ENCODE measurements at regions not wholly inside any gene's neighbourhood (a gene's known extent, or its start where the extent isn't known, plus 50 kb on each side); places are given as distances from the start of the nearest gene placed in this dataset.

- Histone ChIP-seq H3K27ac (ENCODE audit: low read depth, low read length) (no peak overlapping the region), H3K79me2 (ENCODE audit: control insufficient read depth, low read length) (no peaks in the 10 kb centered on the region), H3K36me3 (ENCODE audit: control insufficient read depth, low read length) (no peaks in the 10 kb centered on the region), H3K4me1 (ENCODE audit: control insufficient read depth, low read length) (no peaks in the 10 kb centered on the region), H3K27me3 (ENCODE audit: control insufficient read depth, low read length) (no peaks in the 10 kb centered on the region), H3K4me2 (ENCODE audit: low read length) (no peak overlapping the region), H4K20me1 (ENCODE audit: control insufficient read depth, insufficient read depth, low read depth, low read length) (no peaks in the 10 kb centered on the region), H3K9me3 (ENCODE audit: control insufficient read depth, insufficient read depth, low read length) (no peaks in the 10 kb centered on the region), H3F3A (ENCODE audit: control insufficient read depth, insufficient read depth) (no peaks in the 10 kb centered on the region), H3K4me3 (ENCODE audit: low read length) (no peak overlapping the region), H3K9me2 (replicated peaks; ENCODE audit: control insufficient read depth, low read length) (no peaks in the 10 kb centered on the region)
- no peak for TF ChIP-seq EZH2phosphoT487 (IDR thresholded peaks at IDR 0.05; ENCODE audit: borderline replicate concordance, low read length)
- no peak for TF ChIP-seq CTCF (IDR thresholded peaks at IDR 0.05; ENCODE audit: low read depth, low read length, poor library complexity, severe bottlenecking)
Observed at GRCh38 chr12:97336900-97337751, 125.5 kb upstream of the RMST start.

- Histone ChIP-seq H3K4me2 (ENCODE audit: low read length) (no peak overlapping the region), H3K79me2 (ENCODE audit: control insufficient read depth, low read length) (no peaks in the 10 kb centered on the region), H3F3A (ENCODE audit: control insufficient read depth, insufficient read depth) (no peaks in the 10 kb centered on the region), H3K9me2 (replicated peaks; ENCODE audit: control insufficient read depth, low read length) (no peaks in the 10 kb centered on the region), H3K36me3 (ENCODE audit: control insufficient read depth, low read length) (no peaks in the 10 kb centered on the region), H3K9me3 (ENCODE audit: control insufficient read depth, insufficient read depth, low read length) (no peaks in the 10 kb centered on the region), H4K20me1 (ENCODE audit: control insufficient read depth, insufficient read depth, low read depth, low read length) (no peaks in the 10 kb centered on the region), H3K27ac (ENCODE audit: low read depth, low read length) (no peak overlapping the region), H3K27me3 (ENCODE audit: control insufficient read depth, low read length) (no peaks in the 10 kb centered on the region), H3K4me1 (ENCODE audit: control insufficient read depth, low read length) (no peaks in the 10 kb centered on the region), H3K4me3 (ENCODE audit: low read length) (no peak overlapping the region)
- TF ChIP-seq EZH2phosphoT487 (IDR thresholded peaks at IDR 0.05; ENCODE audit: borderline replicate concordance, low read length) (no peak), CTCF (IDR thresholded peaks at IDR 0.05; ENCODE audit: low read depth, low read length, poor library complexity, severe bottlenecking) (no peak)
Observed at GRCh38 chr12:97342130-97342529, 120.5 kb upstream of the RMST start.

GRCh38 chr12:97347956-97348355, 114.6 kb upstream of the RMST start:
- Histone ChIP-seq H3K36me3 (ENCODE audit: control insufficient read depth, low read length) (no peaks in the 10 kb centered on the region), H3K9me2 (replicated peaks; ENCODE audit: control insufficient read depth, low read length) (no peaks in the 10 kb centered on the region), H3F3A (ENCODE audit: control insufficient read depth, insufficient read depth) (no peaks in the 10 kb centered on the region), H3K79me2 (ENCODE audit: control insufficient read depth, low read length) (no peaks in the 10 kb centered on the region), H3K9me3 (ENCODE audit: control insufficient read depth, insufficient read depth, low read length) (no peaks in the 10 kb centered on the region), H3K4me3 (ENCODE audit: low read length) (no peak overlapping the region), H3K4me2 (ENCODE audit: low read length) (no peak overlapping the region), H3K4me1 (ENCODE audit: control insufficient read depth, low read length) (no peaks in the 10 kb centered on the region), H4K20me1 (ENCODE audit: control insufficient read depth, insufficient read depth, low read depth, low read length) (no peaks in the 10 kb centered on the region), H3K27ac (ENCODE audit: low read depth, low read length) (no peak overlapping the region), H3K27me3 (ENCODE audit: control insufficient read depth, low read length) (no peaks in the 10 kb centered on the region)
- TF ChIP-seq EZH2phosphoT487 (IDR thresholded peaks at IDR 0.05; ENCODE audit: borderline replicate concordance, low read length) = no peak
- TF ChIP-seq CTCF (IDR thresholded peaks at IDR 0.05; ENCODE audit: low read depth, low read length, poor library complexity, severe bottlenecking) = no peak

All from DOHH2 (cell line).